ENCODE measurements at regions not wholly inside any gene's neighbourhood (a gene's known extent, or its start where the extent isn't known, plus 50 kb on each side); places are given as distances from the start of the nearest gene placed in this dataset.

- DNase-seq (ENCODE audit: low read depth in 2 of 3, low spot score in 1 of 3): no peak
These were observed 50.3 kb upstream of the FNDC1 start for GRCh38 chr6:159118924-159119323.

GRCh38 chr6:159117563-159117962 lies 51.6 kb upstream of the FNDC1 start:
- DNase-seq (ENCODE audit: low read depth in 2 of 3, low spot score in 1 of 3): no peak

- DNase-seq (ENCODE audit: low read depth in 2 of 3, low spot score in 1 of 3): no peak
These were observed 52.2 kb upstream of the FNDC1 start for GRCh38 chr6:159117046-159117445.

GRCh38 chr6:159116343-159116742 lies 52.9 kb upstream of the FNDC1 start:
- DNase-seq (ENCODE audit: low read depth in 2 of 3, low spot score in 1 of 3): no peak

- DNase-seq (ENCODE audit: low read depth in 2 of 3, low spot score in 1 of 3): no peak
These were observed 54.6 kb upstream of the FNDC1 start for GRCh38 chr6:159114569-159114968.

- DNase-seq (ENCODE audit: low read depth in 2 of 3, low spot score in 1 of 3): no peak
These were observed 56.0 kb upstream of the FNDC1 start for GRCh38 chr6:159113223-159113622.

- no peak for DNase-seq (ENCODE audit: low read depth in 2 of 3, low spot score in 1 of 3)
These were observed 56.5 kb upstream of the FNDC1 start for GRCh38 chr6:159112714-159113113.

- DNase-seq (ENCODE audit: low read depth in 2 of 3, low spot score in 1 of 3): no peak
These were observed 58.5 kb upstream of the FNDC1 start for GRCh38 chr6:159110748-159111147.

GRCh38 chr6:159110013-159110412 lies 59.2 kb upstream of the FNDC1 start:
- DNase-seq (ENCODE audit: low read depth in 2 of 3, low spot score in 1 of 3): no peak

GRCh38 chr6:159109391-159109790 lies 59.8 kb upstream of the FNDC1 start:
- DNase-seq (ENCODE audit: low read depth in 2 of 3, low spot score in 1 of 3): no peak

- no peak for DNase-seq (ENCODE audit: low read depth in 2 of 3, low spot score in 1 of 3)
These were observed 60.7 kb upstream of the FNDC1 start for GRCh38 chr6:159108426-159108985.

GRCh38 chr6:159107451-159108260 lies 61.5 kb upstream of the FNDC1 start:
- no peak for DNase-seq (ENCODE audit: low read depth in 2 of 3, low spot score in 1 of 3)

- DNase-seq (ENCODE audit: low read depth in 2 of 3, low spot score in 1 of 3): peak; percentile 82 to 99 (median 86)
These were observed 61.9 kb upstream of the TAGAP start for GRCh38 chr6:159106627-159107241.

- DNase-seq (ENCODE audit: low read depth in 2 of 3, low spot score in 1 of 3): no peak
These were observed 60.9 kb upstream of the TAGAP start for GRCh38 chr6:159105716-159106115.

- no peak for DNase-seq (ENCODE audit: low read depth in 2 of 3, low spot score in 1 of 3)
These were observed 60.1 kb upstream of the TAGAP start for GRCh38 chr6:159104931-159105330.

GRCh38 chr6:159104163-159104925 lies 59.6 kb upstream of the TAGAP start:
- DNase-seq (ENCODE audit: low read depth in 2 of 3, low spot score in 1 of 3): peak; percentile 70 to 79 (median 71)

- no peak for DNase-seq (ENCODE audit: low read depth in 2 of 3, low spot score in 1 of 3)
These were observed 58.8 kb upstream of the TAGAP start for GRCh38 chr6:159103396-159104162.

GRCh38 chr6:159102373-159103160 lies 57.8 kb upstream of the TAGAP start:
- DNase-seq (ENCODE audit: low read depth in 2 of 3, low spot score in 1 of 3): no peak

- DNase-seq (ENCODE audit: low read depth in 2 of 3, low spot score in 1 of 3): no peak
These were observed 56.9 kb upstream of the TAGAP start for GRCh38 chr6:159101656-159102055.

All from stimulated activated CD4-positive, alpha-beta T cell treated with anti-CD3 and anti-CD28 coated beads, Interleukin-12 subunit alpha, Interleukin-12 subunit beta, amount 100 ng/mL, for 48 hours (primary cell).